ENCODE measurements at regions not wholly inside any gene's neighbourhood (a gene's known extent, or its start where the extent isn't known, plus 50 kb on each side); places are given as distances from the start of the nearest gene placed in this dataset.

- H3K9me3 ChIP-seq (ENCODE audit: control insufficient read depth in 2 of 2, insufficient read depth in 1 of 2, low read length in 1 of 2) = no peaks in the 10 kb centered on the region
- no peaks in the 10 kb centered on the region for H3K27me3 ChIP-seq (ENCODE audit: control insufficient read depth in 2 of 2, insufficient read depth in 1 of 2, low read length in 1 of 2)
- no peaks in the 10 kb centered on the region for H3K4me1 ChIP-seq (ENCODE audit: control insufficient read depth in 2 of 2, insufficient read depth in 2 of 2, low read length in 2 of 2)
- H3K4me3 ChIP-seq (ENCODE audit: low read length in 2 of 2) = no peak overlapping the region
- no peak for DNase-seq (ENCODE audit: low read depth in 6 of 9, low spot score in 9 of 9)
- H3K36me3 ChIP-seq (ENCODE audit: control insufficient read depth in 2 of 2, insufficient read depth in 2 of 2, low read length in 1 of 2) = no peaks in the 10 kb centered on the region
- 93% methylated on average over 27 of the region's 27 CpGs for WGBS
- H3K27ac ChIP-seq (ENCODE audit: low read depth in 1 of 2, low read length in 1 of 2) = no peak overlapping the region
These were observed 211.7 kb downstream of the NDUFA10 start for GRCh38 chr2:239813261-239814115.

GRCh38 chr2:239811806-239812560 is 213.2 kb downstream of the NDUFA10 start:
- no peak for DNase-seq (ENCODE audit: low read depth in 6 of 9, low spot score in 9 of 9)
- no peaks in the 10 kb centered on the region for H3K4me1 ChIP-seq (ENCODE audit: control insufficient read depth in 2 of 2, insufficient read depth in 2 of 2, low read length in 2 of 2)
- H3K27me3 ChIP-seq (ENCODE audit: control insufficient read depth in 2 of 2, insufficient read depth in 1 of 2, low read length in 1 of 2) = no peaks in the 10 kb centered on the region
- no peak overlapping the region for H3K27ac ChIP-seq (ENCODE audit: low read depth in 1 of 2, low read length in 1 of 2)
- no peaks in the 10 kb centered on the region for H3K36me3 ChIP-seq (ENCODE audit: control insufficient read depth in 2 of 2, insufficient read depth in 2 of 2, low read length in 1 of 2)
- WGBS = 96% methylated on average over 20 of the region's 20 CpGs
- H3K9me3 ChIP-seq (ENCODE audit: control insufficient read depth in 2 of 2, insufficient read depth in 1 of 2, low read length in 1 of 2) = no peaks in the 10 kb centered on the region
- no peak overlapping the region for H3K4me3 ChIP-seq (ENCODE audit: low read length in 2 of 2)

- WGBS = 90% methylated on average over 14 of the region's 14 CpGs
- Histone ChIP-seq H3K27me3 (ENCODE audit: control insufficient read depth in 2 of 2, insufficient read depth in 1 of 2, low read length in 1 of 2) (no peaks in the 10 kb centered on the region), H3K36me3 (ENCODE audit: control insufficient read depth in 2 of 2, insufficient read depth in 2 of 2, low read length in 1 of 2) (no peaks in the 10 kb centered on the region), H3K9me3 (ENCODE audit: control insufficient read depth in 2 of 2, insufficient read depth in 1 of 2, low read length in 1 of 2) (no peaks in the 10 kb centered on the region), H3K4me1 (ENCODE audit: control insufficient read depth in 2 of 2, insufficient read depth in 2 of 2, low read length in 2 of 2) (no peaks in the 10 kb centered on the region), H3K4me3 (ENCODE audit: low read length in 2 of 2) (no peak overlapping the region), H3K27ac (ENCODE audit: low read depth in 1 of 2, low read length in 1 of 2) (no peak overlapping the region)
- no peak for DNase-seq (ENCODE audit: low read depth in 6 of 9, low spot score in 9 of 9)
These were observed 213.9 kb downstream of the NDUFA10 start for GRCh38 chr2:239811111-239811781.

- H3K4me1 ChIP-seq (ENCODE audit: control insufficient read depth in 2 of 2, insufficient read depth in 2 of 2, low read length in 2 of 2) = no peaks in the 10 kb centered on the region
- no peaks in the 10 kb centered on the region for H3K9me3 ChIP-seq (ENCODE audit: control insufficient read depth in 2 of 2, insufficient read depth in 1 of 2, low read length in 1 of 2)
- DNase-seq (ENCODE audit: low read depth in 6 of 9, low spot score in 9 of 9) = no peak
- H3K27ac ChIP-seq (ENCODE audit: low read depth in 1 of 2, low read length in 1 of 2) = no peak overlapping the region
- 87% methylated on average over 11 of the region's 11 CpGs for WGBS
- H3K36me3 ChIP-seq (ENCODE audit: control insufficient read depth in 2 of 2, insufficient read depth in 2 of 2, low read length in 1 of 2) = no peaks in the 10 kb centered on the region
- no peak overlapping the region for H3K4me3 ChIP-seq (ENCODE audit: low read length in 2 of 2)
- no peaks in the 10 kb centered on the region for H3K27me3 ChIP-seq (ENCODE audit: control insufficient read depth in 2 of 2, insufficient read depth in 1 of 2, low read length in 1 of 2)
These were observed 215.8 kb downstream of the NDUFA10 start for GRCh38 chr2:239809391-239809790.

GRCh38 chr2:239807568-239807967 is 217.6 kb downstream of the NDUFA10 start:
- H3K4me1 ChIP-seq (ENCODE audit: control insufficient read depth in 2 of 2, insufficient read depth in 2 of 2, low read length in 2 of 2) = no peaks in the 10 kb centered on the region
- H3K27me3 ChIP-seq (ENCODE audit: control insufficient read depth in 2 of 2, insufficient read depth in 1 of 2, low read length in 1 of 2) = no peaks in the 10 kb centered on the region
- no peak overlapping the region for H3K4me3 ChIP-seq (ENCODE audit: low read length in 2 of 2)
- DNase-seq (ENCODE audit: low read depth in 6 of 9, low spot score in 9 of 9) = no peak
- 97% methylated on average over 10 of the region's 10 CpGs for WGBS
- no peak overlapping the region for H3K27ac ChIP-seq (ENCODE audit: low read depth in 1 of 2, low read length in 1 of 2)
- H3K9me3 ChIP-seq (ENCODE audit: control insufficient read depth in 2 of 2, insufficient read depth in 1 of 2, low read length in 1 of 2) = no peaks in the 10 kb centered on the region
- H3K36me3 ChIP-seq (ENCODE audit: control insufficient read depth in 2 of 2, insufficient read depth in 2 of 2, low read length in 1 of 2) = no peaks in the 10 kb centered on the region

- Histone ChIP-seq H3K27me3 (ENCODE audit: control insufficient read depth in 2 of 2, insufficient read depth in 1 of 2, low read length in 1 of 2) (no peaks in the 10 kb centered on the region), H3K27ac (ENCODE audit: low read depth in 1 of 2, low read length in 1 of 2) (no peak overlapping the region), H3K4me3 (ENCODE audit: low read length in 2 of 2) (no peak overlapping the region), H3K36me3 (ENCODE audit: control insufficient read depth in 2 of 2, insufficient read depth in 2 of 2, low read length in 1 of 2) (no peaks in the 10 kb centered on the region), H3K4me1 (ENCODE audit: control insufficient read depth in 2 of 2, insufficient read depth in 2 of 2, low read length in 2 of 2) (no peaks in the 10 kb centered on the region), H3K9me3 (ENCODE audit: control insufficient read depth in 2 of 2, insufficient read depth in 1 of 2, low read length in 1 of 2) (no peaks in the 10 kb centered on the region)
- 97% methylated on average over 19 of the region's 19 CpGs for WGBS
- no peak for DNase-seq (ENCODE audit: low read depth in 6 of 9, low spot score in 9 of 9)
These were observed 218.2 kb downstream of the NDUFA10 start for GRCh38 chr2:239806758-239807434.

GRCh38 chr2:239806276-239806675 is 218.9 kb downstream of the NDUFA10 start:
- H3K36me3 ChIP-seq (ENCODE audit: control insufficient read depth in 2 of 2, insufficient read depth in 2 of 2, low read length in 1 of 2) = no peaks in the 10 kb centered on the region
- H3K4me1 ChIP-seq (ENCODE audit: control insufficient read depth in 2 of 2, insufficient read depth in 2 of 2, low read length in 2 of 2) = no peaks in the 10 kb centered on the region
- H3K27me3 ChIP-seq (ENCODE audit: control insufficient read depth in 2 of 2, insufficient read depth in 1 of 2, low read length in 1 of 2) = no peaks in the 10 kb centered on the region
- 95% methylated on average over 7 of the region's 7 CpGs for WGBS
- no peak for DNase-seq (ENCODE audit: low read depth in 6 of 9, low spot score in 9 of 9)
- no peak overlapping the region for H3K27ac ChIP-seq (ENCODE audit: low read depth in 1 of 2, low read length in 1 of 2)
- H3K9me3 ChIP-seq (ENCODE audit: control insufficient read depth in 2 of 2, insufficient read depth in 1 of 2, low read length in 1 of 2) = no peaks in the 10 kb centered on the region
- no peak overlapping the region for H3K4me3 ChIP-seq (ENCODE audit: low read length in 2 of 2)

GRCh38 chr2:239805414-239805813 is 219.7 kb downstream of the NDUFA10 start:
- no peak overlapping the region for H3K4me3 ChIP-seq (ENCODE audit: low read length in 2 of 2)
- 94% methylated on average over 14 of the region's 14 CpGs for WGBS
- H3K27me3 ChIP-seq (ENCODE audit: control insufficient read depth in 2 of 2, insufficient read depth in 1 of 2, low read length in 1 of 2) = no peaks in the 10 kb centered on the region
- H3K9me3 ChIP-seq (ENCODE audit: control insufficient read depth in 2 of 2, insufficient read depth in 1 of 2, low read length in 1 of 2) = peaks cover 0 to 6% of the 10 kb centered on the region in 2 donors
- no peaks in the 10 kb centered on the region for H3K36me3 ChIP-seq (ENCODE audit: control insufficient read depth in 2 of 2, insufficient read depth in 2 of 2, low read length in 1 of 2)
- H3K4me1 ChIP-seq (ENCODE audit: control insufficient read depth in 2 of 2, insufficient read depth in 2 of 2, low read length in 2 of 2) = no peaks in the 10 kb centered on the region
- DNase-seq (ENCODE audit: low read depth in 6 of 9, low spot score in 9 of 9) = no peak
- H3K27ac ChIP-seq (ENCODE audit: low read depth in 1 of 2, low read length in 1 of 2) = no peak overlapping the region

GRCh38 chr2:239805043-239805329 is 220.2 kb downstream of the NDUFA10 start:
- DNase-seq (ENCODE audit: low read depth in 6 of 9, low spot score in 9 of 9) = no peak
- no peaks in the 10 kb centered on the region for H3K36me3 ChIP-seq (ENCODE audit: control insufficient read depth in 2 of 2, insufficient read depth in 2 of 2, low read length in 1 of 2)
- WGBS = 97% methylated on average over 12 of the region's 12 CpGs
- H3K4me1 ChIP-seq (ENCODE audit: control insufficient read depth in 2 of 2, insufficient read depth in 2 of 2, low read length in 2 of 2) = no peaks in the 10 kb centered on the region
- no peak overlapping the region for H3K4me3 ChIP-seq (ENCODE audit: low read length in 2 of 2)
- no peak overlapping the region for H3K27ac ChIP-seq (ENCODE audit: low read depth in 1 of 2, low read length in 1 of 2)
- no peaks in the 10 kb centered on the region for H3K27me3 ChIP-seq (ENCODE audit: control insufficient read depth in 2 of 2, insufficient read depth in 1 of 2, low read length in 1 of 2)
- H3K9me3 ChIP-seq (ENCODE audit: control insufficient read depth in 2 of 2, insufficient read depth in 1 of 2, low read length in 1 of 2) = peaks cover 0 to 6% of the 10 kb centered on the region in 2 donors
